ENCODE measurements at regions not wholly inside any gene's neighbourhood (a gene's known extent, or its start where the extent isn't known, plus 50 kb on each side); places are given as distances from the start of the nearest gene placed in this dataset.

- ATAC-seq (replicated peaks in 1 of 2): no peak
- H3K9me3 Mint-ChIP-seq: peaks cover 5 to 8% of the 10 kb centered on the region in 2 donors
- no peak overlapping the region for H3K27ac Mint-ChIP-seq
- no peaks in the 10 kb centered on the region for H3K4me1 Mint-ChIP-seq (ENCODE audit: low read depth)
- no peak for DNase-seq
- no peak overlapping the region for H3K4me3 Mint-ChIP-seq
- peaks cover 0 to 2% of the 10 kb centered on the region in 2 donors for H3K36me3 Mint-ChIP-seq (ENCODE audit: insufficient read depth in 2 of 2)
- no peaks in the 10 kb centered on the region for H3K27me3 Mint-ChIP-seq (ENCODE audit: low read depth)
Observed at GRCh38 chr3:76352051-76352450, 566.7 kb upstream of the ZNF717 start.

- H3K27ac Mint-ChIP-seq: no peak overlapping the region
- no peak overlapping the region for H3K4me3 Mint-ChIP-seq
- peaks cover 0 to 2% of the 10 kb centered on the region in 2 donors for H3K36me3 Mint-ChIP-seq (ENCODE audit: insufficient read depth in 2 of 2)
Observed at GRCh38 chr3:76352511-76353284, 567.3 kb upstream of the ZNF717 start.

GRCh38 chr3:76353683-76354082, 568.3 kb upstream of the ZNF717 start:
- no peak for ATAC-seq (replicated peaks in 1 of 2)
- Mint-ChIP-seq H3K36me3 (ENCODE audit: insufficient read depth in 2 of 2) (no peaks in the 10 kb centered on the region), H3K27ac (no peak overlapping the region), H3K4me1 (ENCODE audit: low read depth) (no peaks in the 10 kb centered on the region), H3K4me3 (no peak overlapping the region), H3K9me3 (peaks cover 8% of the 10 kb centered on the region in 2 donors), H3K27me3 (ENCODE audit: low read depth) (no peaks in the 10 kb centered on the region)
- no peak for DNase-seq

More at GRCh38 chr3:76352511-76353284, 567.3 kb upstream of the ZNF717 start:
- ATAC-seq (replicated peaks in 1 of 2): no peak
- H3K27me3 Mint-ChIP-seq (ENCODE audit: low read depth): no peaks in the 10 kb centered on the region
- no peaks in the 10 kb centered on the region for H3K4me1 Mint-ChIP-seq (ENCODE audit: low read depth)
- peaks cover 7 to 8% of the 10 kb centered on the region in 2 donors for H3K9me3 Mint-ChIP-seq
- DNase-seq: no peak

GRCh38 chr3:76361010-76361409, 575.7 kb upstream of the ZNF717 start:
- Mint-ChIP-seq H3K4me3 (no peak overlapping the region), H3K27ac (no peak overlapping the region), H3K36me3 (ENCODE audit: insufficient read depth in 2 of 2) (no peaks in the 10 kb centered on the region), H3K9me3 (peaks cover 3 to 11% of the 10 kb centered on the region in 2 donors), H3K27me3 (ENCODE audit: low read depth) (no peaks in the 10 kb centered on the region), H3K4me1 (ENCODE audit: low read depth) (no peaks in the 10 kb centered on the region)
- ATAC-seq (replicated peaks in 1 of 2): no peak
- DNase-seq: no peak

- no peak for DNase-seq
- Mint-ChIP-seq H3K9me3 (peaks cover 3 to 8% of the 10 kb centered on the region in 2 donors), H3K27me3 (ENCODE audit: low read depth) (no peaks in the 10 kb centered on the region), H3K4me3 (no peak overlapping the region), H3K4me1 (ENCODE audit: low read depth) (no peaks in the 10 kb centered on the region), H3K27ac (no peak overlapping the region), H3K36me3 (ENCODE audit: insufficient read depth in 2 of 2) (no peaks in the 10 kb centered on the region)
- ATAC-seq (replicated peaks in 1 of 2): no peak
Observed at GRCh38 chr3:76362643-76363042, 577.3 kb upstream of the ZNF717 start.

GRCh38 chr3:76365275-76365674, 579.9 kb upstream of the ZNF717 start:
- no peaks in the 10 kb centered on the region for H3K36me3 Mint-ChIP-seq (ENCODE audit: insufficient read depth in 2 of 2)
- H3K27ac Mint-ChIP-seq: no peak overlapping the region
- H3K9me3 Mint-ChIP-seq: peaks cover 2 to 10% of the 10 kb centered on the region in 2 donors
- DNase-seq (no peak), ATAC-seq (replicated peaks in 1 of 2) (no peak)
- H3K27me3 Mint-ChIP-seq (ENCODE audit: low read depth): no peaks in the 10 kb centered on the region
- H3K4me1 Mint-ChIP-seq (ENCODE audit: low read depth): no peaks in the 10 kb centered on the region
- no peak overlapping the region for H3K4me3 Mint-ChIP-seq

- Mint-ChIP-seq H3K4me1 (ENCODE audit: low read depth) (no peaks in the 10 kb centered on the region), H3K36me3 (ENCODE audit: insufficient read depth in 2 of 2) (no peaks in the 10 kb centered on the region), H3K27ac (no peak overlapping the region), H3K4me3 (no peak overlapping the region), H3K27me3 (ENCODE audit: low read depth) (no peaks in the 10 kb centered on the region), H3K9me3 (peaks cover 2 to 12% of the 10 kb centered on the region in 2 donors)
- no peak for DNase-seq
- no peak for ATAC-seq (replicated peaks in 1 of 2)
Observed at GRCh38 chr3:76367281-76367680, 581.9 kb upstream of the ZNF717 start.

- no peaks in the 10 kb centered on the region for H3K4me1 Mint-ChIP-seq (ENCODE audit: low read depth)
- H3K27me3 Mint-ChIP-seq (ENCODE audit: low read depth): no peaks in the 10 kb centered on the region
- H3K27ac Mint-ChIP-seq: no peak overlapping the region
- DNase-seq (no peak), ATAC-seq (replicated peaks in 1 of 2) (no peak)
- H3K36me3 Mint-ChIP-seq (ENCODE audit: insufficient read depth in 2 of 2): no peaks in the 10 kb centered on the region
- H3K9me3 Mint-ChIP-seq: peaks cover 2 to 11% of the 10 kb centered on the region in 2 donors
- H3K4me3 Mint-ChIP-seq: no peak overlapping the region
Observed at GRCh38 chr3:76369170-76369569, 583.8 kb upstream of the ZNF717 start.

- Mint-ChIP-seq H3K4me3 (no peak overlapping the region), H3K27me3 (ENCODE audit: low read depth) (no peaks in the 10 kb centered on the region), H3K4me1 (ENCODE audit: low read depth) (no peaks in the 10 kb centered on the region), H3K36me3 (ENCODE audit: insufficient read depth in 2 of 2) (no peaks in the 10 kb centered on the region), H3K9me3 (peaks cover 4 to 11% of the 10 kb centered on the region in 2 donors), H3K27ac (no peak overlapping the region)
- no peak for DNase-seq
- ATAC-seq (replicated peaks in 1 of 2): no peak
Observed at GRCh38 chr3:76370749-76371520, 585.6 kb upstream of the ZNF717 start.

GRCh38 chr3:76372497-76372896, 587.1 kb upstream of the ZNF717 start:
- H3K4me3 Mint-ChIP-seq: no peak overlapping the region
- H3K4me1 Mint-ChIP-seq (ENCODE audit: low read depth): no peaks in the 10 kb centered on the region

GRCh38 chr3:76377074-76377473, 591.7 kb upstream of the ZNF717 start:
- H3K4me1 Mint-ChIP-seq (ENCODE audit: low read depth): no peaks in the 10 kb centered on the region
- ATAC-seq (replicated peaks in 1 of 2) (no peak), DNase-seq (no peak)
- no peaks in the 10 kb centered on the region for H3K27me3 Mint-ChIP-seq (ENCODE audit: low read depth)
- H3K36me3 Mint-ChIP-seq (ENCODE audit: insufficient read depth in 2 of 2): peaks cover 0 to 1% of the 10 kb centered on the region in 2 donors
- no peak overlapping the region for H3K4me3 Mint-ChIP-seq
- no peak overlapping the region for H3K27ac Mint-ChIP-seq
- H3K9me3 Mint-ChIP-seq: peaks cover 4 to 7% of the 10 kb centered on the region in 2 donors

More at GRCh38 chr3:76372497-76372896, 587.1 kb upstream of the ZNF717 start:
- Mint-ChIP-seq H3K36me3 (ENCODE audit: insufficient read depth in 2 of 2) (no peaks in the 10 kb centered on the region), H3K27ac (no peak overlapping the region), H3K9me3 (peaks cover 4 to 14% of the 10 kb centered on the region in 2 donors), H3K27me3 (ENCODE audit: low read depth) (no peaks in the 10 kb centered on the region)
- no peak for DNase-seq
- ATAC-seq (replicated peaks in 1 of 2): no peak

- H3K9me3 Mint-ChIP-seq: peaks cover 7% of the 10 kb centered on the region in 2 donors
- no peaks in the 10 kb centered on the region for H3K27me3 Mint-ChIP-seq (ENCODE audit: low read depth)
- H3K4me3 Mint-ChIP-seq: no peak overlapping the region
- H3K27ac Mint-ChIP-seq: no peak overlapping the region
- peaks cover 0 to 1% of the 10 kb centered on the region in 2 donors for H3K36me3 Mint-ChIP-seq (ENCODE audit: insufficient read depth in 2 of 2)
- ATAC-seq (replicated peaks in 1 of 2): no peak
- DNase-seq: no peak
- H3K4me1 Mint-ChIP-seq (ENCODE audit: low read depth): no peaks in the 10 kb centered on the region
Observed at GRCh38 chr3:76378789-76379188, 593.4 kb upstream of the ZNF717 start.

- Mint-ChIP-seq H3K36me3 (ENCODE audit: insufficient read depth in 2 of 2) (peaks cover 0 to 3% of the 10 kb centered on the region in 2 donors), H3K9me3 (peaks cover 3 to 10% of the 10 kb centered on the region in 2 donors), H3K27ac (no peak overlapping the region), H3K4me1 (ENCODE audit: low read depth) (no peaks in the 10 kb centered on the region), H3K27me3 (ENCODE audit: low read depth) (no peaks in the 10 kb centered on the region), H3K4me3 (no peak overlapping the region)
- DNase-seq: no peak
- ATAC-seq (replicated peaks in 1 of 2): no peak
Observed at GRCh38 chr3:76383781-76384180, 598.4 kb upstream of the ZNF717 start.
